OCI-LY3 (cell line): ENCODE measurements at regions not wholly inside any gene's neighbourhood (a gene's known extent, or its start where the extent isn't known, plus 50 kb on each side); places are given as distances from the start of the nearest gene placed in this dataset.

Experiments
- CTCF ChIP-seq: fragments of 200-600, 300-600 bp; sonication (generic); IDR thresholded peaks from 2 replicates; pipeline ENCODE4 v1.5.1; 2014; ENCODE audit warnings: antibody characterized with exemption, low read length, low read depth
- EZH2phosphoT487 ChIP-seq: fragments of 200-600 bp; shearing (Covaris generic); IDR thresholded peaks from 2 replicates; pipeline ENCODE4 v1.6.1; 2018; ENCODE audit warnings: antibody characterized with exemption, mixed run types, low read depth

- TF ChIP-seq CTCF (peak; percentile 68), EZH2phosphoT487 (no peak)
Observed at GRCh38 chr1:194809665-194810064, 1623.3 kb upstream of the B3GALT2 start.
